Fibroblast of peridontal ligament (primary cell): ENCODE measurements at regions not wholly inside any gene's neighbourhood (a gene's known extent, or its start where the extent isn't known, plus 50 kb on each side); places are given as distances from the start of the nearest gene placed in this dataset.

Experiments used
- DNase-seq: peaks from one replicate; pipeline ENCODE4 v3.0.0-alpha.2; 2010; ENCODE audit errors: extremely low read depth

DNA sequence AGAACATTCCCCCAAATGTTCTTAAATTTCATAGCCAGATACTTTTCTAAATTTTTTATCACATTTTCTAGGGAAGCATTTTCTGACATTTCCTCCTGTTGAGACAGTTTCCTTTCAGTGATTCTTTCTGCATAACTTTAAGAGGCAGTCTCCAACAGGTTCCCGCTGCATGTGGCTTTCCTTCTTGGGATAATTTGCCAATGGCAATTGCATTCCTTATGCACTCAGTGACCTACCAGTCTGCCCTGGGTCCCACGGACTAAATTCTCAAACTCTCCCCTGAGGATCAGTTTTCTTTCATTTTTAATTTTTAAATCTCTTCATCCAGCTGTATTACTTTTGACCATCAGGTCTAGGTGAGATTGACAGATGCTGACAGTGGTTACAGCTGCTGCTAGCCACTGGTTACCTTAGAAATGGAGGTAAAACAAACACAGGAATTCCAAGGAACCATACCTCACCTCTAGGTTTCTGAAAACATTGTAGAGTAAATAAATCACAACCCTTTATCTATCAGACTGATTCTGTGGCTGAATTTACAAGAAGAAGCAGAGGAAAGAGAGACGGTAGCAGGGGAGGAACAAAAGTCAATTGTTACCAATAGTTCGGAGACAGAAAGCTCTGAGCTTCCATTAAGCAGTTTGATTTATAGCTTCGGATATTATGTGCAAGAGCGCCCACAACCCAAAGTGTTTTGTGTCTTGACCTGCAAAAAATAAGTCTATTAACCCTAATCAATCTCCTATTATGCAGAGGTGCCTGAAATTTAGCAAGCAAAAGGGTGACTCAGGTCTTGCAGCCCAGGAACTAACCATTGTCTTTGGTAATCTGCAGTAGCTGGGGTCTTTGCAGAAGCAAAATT is 216.0 kb downstream of the PMP22 start:
- DNase-seq, result no peak

DNA sequence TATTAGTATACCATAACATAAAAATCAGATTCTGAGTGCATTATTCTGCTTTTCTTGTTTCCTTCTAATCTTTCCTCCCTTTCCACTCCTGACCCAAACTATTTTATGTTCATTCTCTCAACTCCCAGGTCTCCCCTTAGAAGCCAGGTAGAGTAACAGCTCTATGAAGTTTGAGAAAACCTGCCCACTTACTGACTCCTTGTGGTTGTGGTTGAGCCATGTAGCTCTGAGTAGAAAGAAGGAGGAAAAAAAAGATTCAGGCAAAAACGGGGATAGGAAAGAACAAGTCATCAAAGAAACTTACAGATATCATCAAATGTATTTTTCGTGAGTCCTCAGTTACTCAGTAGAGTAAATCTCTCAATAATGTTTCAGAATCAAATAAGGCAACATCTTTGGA is 216.7 kb downstream of the PMP22 start:
- no peak for DNase-seq

DNA sequence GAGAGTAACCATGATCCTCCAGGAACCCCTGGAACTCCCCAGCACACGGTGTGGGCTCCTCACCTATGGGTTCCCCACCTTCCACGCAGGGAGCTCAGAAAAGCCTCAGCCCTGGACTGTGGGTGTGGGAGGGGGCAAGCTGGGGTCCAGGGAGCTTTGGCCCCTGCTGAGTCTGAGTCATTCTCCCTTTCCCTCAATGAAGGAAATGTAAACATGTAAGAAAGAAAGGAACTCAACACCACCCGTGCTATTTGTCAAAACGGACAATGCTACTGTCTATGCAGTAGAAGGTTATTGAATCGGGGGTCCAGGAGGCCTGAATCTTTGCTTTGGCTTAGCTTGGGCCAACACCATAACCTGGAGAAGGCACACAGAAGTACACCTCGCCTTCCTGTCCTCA is 222.8 kb downstream of the PMP22 start:
- no peak for DNase-seq

DNA sequence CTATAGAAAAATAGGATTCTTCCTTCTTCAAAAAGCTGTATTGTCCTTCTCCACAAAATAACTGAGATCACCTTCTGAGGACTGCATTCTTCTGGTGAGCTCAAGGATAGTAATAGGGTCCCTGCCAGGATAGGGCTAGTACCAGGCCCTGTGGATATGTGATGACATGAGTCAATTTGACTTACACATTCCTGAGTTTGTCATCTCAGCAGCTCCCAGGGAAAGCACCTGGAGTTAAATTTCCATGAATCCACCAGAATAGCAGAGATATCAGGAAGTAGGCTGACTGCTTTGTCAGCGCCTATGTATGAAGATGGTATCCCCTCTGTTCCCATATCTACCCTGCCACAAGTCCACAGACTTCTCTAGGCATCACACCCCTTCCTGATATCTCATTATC is 225.8 kb downstream of the PMP22 start:
- no peak for DNase-seq

DNA sequence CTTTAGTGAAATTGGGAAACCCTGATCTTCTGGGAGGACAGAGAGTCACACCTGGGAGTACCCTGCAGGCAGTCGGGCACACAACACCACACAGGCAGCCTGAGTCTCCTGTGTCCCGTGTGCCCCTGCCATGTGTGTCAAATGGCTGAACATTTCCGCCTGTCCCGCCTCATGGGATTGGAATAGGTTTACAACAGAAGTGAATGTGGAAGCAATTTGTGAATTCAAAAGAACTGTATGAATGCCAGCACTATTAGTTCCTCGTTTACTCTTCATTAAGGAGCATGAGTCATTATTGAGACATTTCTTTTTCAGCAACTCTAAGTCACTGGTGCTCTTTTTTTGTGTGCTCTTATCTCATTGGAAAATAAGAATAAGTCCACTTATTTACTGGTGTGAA is 226.5 kb downstream of the PMP22 start:
- no peak for DNase-seq

DNA sequence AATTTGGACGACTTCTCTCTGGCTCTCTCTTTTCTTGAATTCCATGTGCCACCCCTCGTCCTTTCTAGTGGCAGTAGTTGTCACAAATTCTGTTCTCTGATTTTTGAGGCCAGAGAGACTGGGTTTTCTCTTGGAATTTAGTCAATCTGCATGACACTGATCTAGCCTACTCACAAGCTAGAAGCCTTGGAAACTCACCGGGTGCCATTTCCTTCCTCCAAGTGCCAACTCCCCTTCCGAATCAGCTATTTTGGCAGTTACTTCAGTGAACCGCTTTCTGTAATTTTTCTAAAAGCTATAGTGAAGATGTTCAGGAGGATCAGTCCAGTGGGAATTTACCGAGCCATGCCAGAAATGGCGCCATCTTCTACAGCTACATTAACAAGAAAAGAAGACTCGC is 228.9 kb downstream of the PMP22 start:
- no peak for DNase-seq

DNA sequence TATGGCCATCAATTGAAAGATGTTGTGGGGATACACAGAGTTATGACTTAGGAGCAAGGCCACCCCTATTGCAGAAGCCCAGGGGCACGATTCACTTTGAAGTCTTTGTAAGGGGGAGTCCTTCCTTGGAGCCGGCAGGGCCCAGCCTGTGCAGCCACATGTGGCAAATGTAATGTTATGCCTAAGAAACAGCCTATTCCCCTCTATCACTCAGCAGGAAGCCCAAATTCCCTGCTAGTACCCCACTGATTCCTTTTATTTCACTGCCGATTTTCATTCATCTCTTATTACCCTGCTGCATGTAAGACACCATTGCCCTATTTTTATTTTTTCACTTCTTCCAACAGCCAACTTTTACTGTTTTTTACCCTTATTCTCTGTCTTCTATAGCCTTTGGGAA is 233.2 kb downstream of the PMP22 start:
- no peak for DNase-seq

DNA sequence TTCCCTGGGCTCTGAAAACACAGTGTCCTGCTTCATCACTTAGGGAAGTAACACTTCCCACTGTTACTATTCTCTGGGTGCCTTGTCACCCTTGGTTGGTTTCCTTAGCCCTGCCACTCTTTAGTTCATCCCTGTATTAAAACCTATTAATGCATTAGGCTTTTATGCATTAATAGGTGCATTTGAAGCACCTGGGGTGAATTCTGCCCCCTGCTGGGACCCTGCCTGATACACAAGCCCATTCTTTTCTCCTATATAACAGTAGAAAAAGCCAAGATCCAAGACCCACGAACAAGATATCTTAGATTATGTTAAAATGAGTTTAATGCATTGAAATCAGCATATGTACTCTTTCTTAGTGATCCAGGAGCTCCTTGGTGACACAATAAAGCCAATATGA is 235.7 kb downstream of the PMP22 start:
- no peak for DNase-seq

DNA sequence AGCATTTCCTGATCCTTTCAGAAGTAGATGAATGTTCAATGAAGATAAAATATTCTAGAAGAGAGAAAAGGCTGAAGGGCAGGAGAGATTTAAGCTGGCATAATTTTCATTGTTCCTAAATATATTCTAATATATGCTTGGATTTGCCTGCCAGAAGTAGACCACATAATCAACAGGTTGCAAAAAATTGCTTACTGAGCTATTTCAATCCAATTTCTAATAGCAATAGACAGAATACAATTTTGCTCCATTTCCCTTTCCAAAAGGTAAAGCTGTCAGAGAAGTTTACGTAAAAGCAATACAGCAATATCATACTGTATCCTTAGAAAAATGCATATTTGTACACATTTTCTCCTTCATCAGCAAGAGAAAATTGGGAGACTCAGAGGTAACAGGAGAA is 237.3 kb downstream of the PMP22 start:
- no peak for DNase-seq

DNA sequence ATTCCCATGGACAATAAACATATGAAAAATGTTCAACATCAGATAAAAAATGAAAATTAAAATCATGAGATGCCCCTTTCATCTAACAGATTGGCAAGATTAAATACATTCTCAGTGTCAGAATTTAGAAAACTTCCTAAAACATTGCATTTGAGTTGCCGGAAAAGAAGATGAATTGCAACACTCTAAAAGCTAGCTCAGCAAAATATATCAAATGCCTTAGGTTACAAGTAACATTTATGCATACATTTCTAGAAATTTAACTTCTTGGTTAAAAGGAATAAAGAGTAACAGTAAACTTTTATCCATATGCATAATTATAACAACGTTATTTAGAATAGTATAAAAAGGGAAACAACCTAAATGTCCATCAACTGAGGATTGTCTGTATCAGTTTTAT is 239.0 kb downstream of the PMP22 start:
- DNase-seq, result no peak

DNA sequence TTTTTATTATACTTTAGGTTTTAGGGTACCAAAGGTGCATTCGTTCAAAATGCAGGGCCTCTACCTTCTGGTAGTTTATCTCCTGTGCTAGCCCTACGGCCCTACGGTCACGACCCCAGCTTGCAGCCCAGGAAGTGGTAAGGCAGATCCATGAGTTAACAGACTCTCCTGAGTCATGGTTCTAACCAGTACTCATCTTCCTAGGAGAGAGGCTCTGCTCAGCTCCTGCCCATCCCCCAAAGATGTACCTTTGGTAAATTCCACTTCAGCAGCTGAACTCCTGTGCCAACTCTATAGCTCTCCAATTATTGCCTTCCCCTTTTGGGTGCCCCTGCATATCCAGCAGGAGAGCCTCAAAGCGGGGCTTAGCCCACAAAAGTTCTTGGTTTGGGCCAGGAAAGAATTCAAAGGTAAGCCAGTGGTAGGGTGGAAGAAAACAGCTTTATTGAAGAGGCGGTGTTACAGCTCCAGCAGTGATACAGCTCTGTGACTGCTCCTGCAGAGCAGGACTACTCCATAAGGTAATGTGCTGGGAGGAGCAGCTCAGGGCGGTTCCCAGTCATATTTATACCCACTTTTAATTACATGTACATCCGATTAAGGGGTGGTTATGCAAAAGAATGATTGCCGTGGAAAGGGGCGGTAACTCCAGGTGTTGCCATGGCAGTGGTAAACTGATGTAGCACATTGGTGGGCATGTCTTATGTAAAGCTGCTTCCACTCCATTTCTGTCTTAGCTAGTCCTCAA is 241.4 kb downstream of the PMP22 start:
- DNase-seq, result no peak

DNA sequence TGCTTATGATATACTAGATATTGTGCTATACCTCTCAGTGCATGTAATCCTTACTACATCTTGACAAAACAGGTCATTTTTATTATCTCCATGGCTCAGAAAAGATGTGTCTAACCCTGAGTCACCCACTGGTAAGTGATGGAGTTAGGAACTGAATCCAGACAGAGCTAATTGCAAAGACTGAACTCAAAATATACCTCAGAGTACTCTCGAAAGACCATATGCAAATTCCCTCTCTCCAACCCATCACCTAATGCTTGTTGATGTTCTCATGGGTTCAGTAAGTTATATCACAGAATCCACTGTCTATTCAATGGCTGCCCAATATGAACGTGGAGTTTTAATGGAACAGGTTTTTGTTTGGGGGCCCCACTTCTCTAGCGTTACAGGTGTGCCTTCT is 246.0 kb downstream of the PMP22 start:
- DNase-seq, result no peak

DNA sequence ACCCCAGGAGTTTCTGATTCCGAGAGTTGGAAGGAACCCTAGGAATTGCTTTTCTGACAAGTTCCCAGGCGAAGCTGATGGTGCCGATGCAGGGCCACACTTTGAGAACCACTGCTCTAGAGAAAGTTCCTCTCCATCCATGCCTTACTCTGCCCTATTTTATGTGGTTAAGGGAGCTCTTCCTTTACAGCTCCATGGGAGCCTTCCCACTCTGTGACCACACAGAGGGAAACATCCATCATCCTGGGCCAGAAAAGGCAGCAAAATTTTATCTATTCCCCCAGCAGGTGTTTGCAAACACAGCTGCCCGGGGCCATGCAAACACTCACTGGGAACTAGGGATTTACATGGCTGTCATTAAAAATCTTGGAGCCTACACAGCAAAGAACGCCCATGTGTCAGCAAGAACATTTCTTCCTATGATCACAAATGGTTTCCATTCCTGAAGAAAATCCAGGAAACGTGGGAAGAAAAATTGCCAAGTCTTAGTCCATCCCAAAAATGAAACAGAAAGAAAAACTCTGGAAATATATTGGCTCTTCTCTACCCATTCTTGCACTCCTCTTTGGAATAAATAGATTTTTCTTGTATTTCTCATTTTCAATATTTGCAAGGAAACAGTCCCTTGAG is 252.7 kb downstream of the PMP22 start:
- DNase-seq, result no peak

DNA sequence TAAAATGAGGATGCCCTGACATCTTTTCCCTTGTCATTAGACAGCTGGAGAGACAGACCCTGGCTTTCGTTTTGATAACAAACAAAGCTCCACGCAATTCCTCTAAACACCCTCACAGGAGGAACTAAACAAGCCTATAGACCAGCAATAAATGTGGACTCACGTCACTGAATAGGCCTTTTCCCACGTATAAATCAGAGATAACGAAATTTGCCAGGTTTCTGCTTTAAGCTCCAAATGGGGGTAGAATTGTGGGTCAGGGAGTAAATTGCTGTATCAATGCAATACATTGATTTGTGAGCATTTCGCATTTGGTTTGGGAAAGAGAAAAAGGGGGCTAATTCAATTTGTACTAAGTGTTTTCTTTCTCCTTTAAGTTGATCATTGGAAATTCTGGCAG is 256.0 kb downstream of the PMP22 start:
- no peak for DNase-seq

DNA sequence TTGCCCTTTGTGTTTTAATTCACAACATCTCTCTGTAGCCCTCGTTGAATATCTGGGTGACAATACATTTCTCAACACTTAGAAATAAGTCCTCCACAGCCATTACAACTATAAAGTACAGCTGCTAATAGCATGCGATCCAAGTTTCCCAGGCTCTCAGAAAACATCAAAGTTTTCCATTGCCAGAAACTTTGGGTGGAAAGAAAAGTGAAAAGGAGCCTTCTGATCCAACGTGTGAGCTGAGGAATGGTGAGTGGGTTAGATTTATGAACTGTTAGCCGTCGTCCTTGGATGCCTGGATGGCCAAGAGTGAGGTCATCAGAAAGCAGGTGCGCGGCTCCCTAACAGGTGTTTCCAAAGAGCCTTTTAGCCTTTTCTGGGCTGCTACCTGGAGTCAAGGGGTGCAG is 258.0 kb downstream of the PMP22 start:
- no peak for DNase-seq

DNA sequence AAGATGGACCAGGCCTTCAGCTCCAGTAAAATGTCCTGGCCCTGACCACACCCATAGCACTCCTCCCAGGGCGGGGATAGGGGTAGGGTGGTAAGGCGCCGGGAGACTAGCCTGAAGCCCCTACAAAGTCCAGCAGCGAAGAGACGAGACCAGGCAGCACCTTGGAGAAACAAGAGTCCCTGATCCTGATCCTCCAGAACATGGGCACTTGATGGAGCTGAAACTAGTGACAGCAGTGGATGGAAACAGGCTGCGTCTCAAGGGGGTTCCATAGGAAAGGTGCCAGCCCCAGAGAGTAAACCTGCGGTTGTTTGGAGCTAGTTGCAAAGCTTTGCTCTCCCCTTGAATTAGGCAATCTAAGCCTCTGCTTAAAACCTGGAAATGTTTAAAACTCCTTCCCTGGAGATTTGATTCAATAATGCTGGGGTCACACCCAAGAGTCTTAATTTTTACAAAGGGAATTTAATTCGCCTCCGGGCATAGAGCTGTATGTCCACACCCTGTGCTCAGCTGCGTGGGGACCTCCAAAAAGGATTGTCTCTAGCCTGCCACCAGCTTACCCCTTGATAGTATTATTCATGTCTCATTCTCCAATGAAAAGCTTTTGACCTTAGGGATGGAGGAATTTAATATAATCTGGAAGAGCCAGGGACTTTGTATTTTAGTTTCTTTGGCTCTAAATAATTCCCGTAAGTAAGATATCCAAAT is 258.6 kb downstream of the PMP22 start:
- DNase-seq, result no peak

DNA sequence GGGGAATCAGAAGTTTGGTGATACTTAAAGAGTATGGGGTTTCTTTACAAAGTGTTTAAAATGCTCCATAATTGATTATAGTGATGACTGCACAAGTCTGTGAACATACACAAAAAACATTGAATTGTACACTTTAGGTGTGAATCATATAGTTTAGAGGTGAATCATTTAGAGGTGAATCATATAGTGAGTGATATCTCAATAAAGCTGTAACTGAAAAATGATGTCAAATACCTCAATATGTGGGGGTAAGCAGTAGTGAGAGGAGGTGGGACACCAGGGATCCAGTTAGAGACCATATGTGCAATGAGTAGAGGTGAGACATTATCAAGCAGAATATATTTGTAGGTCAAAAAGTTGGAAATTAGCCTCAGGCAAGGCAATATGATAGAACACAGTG is 264.5 kb downstream of the PMP22 start:
- no peak for DNase-seq

DNA sequence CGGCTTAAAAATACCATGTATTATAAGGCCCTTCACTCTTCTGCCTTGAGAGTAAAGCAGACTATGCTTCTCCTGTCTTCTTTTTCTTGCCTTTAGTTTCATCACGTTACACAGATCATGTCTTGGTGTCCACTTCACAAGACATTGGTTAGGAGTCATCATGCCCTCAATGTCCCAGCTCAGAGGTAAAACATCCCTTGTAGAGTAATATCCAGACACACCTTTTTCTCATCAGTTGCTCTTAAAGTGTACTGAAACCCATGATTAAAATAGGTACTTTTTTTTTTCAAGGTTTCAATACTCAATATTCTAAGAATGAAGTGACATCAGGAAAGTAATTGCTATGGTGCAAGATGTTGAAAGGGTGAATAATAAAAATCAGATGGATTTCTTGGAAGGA is 267.8 kb downstream of the PMP22 start:
- no peak for DNase-seq

DNA sequence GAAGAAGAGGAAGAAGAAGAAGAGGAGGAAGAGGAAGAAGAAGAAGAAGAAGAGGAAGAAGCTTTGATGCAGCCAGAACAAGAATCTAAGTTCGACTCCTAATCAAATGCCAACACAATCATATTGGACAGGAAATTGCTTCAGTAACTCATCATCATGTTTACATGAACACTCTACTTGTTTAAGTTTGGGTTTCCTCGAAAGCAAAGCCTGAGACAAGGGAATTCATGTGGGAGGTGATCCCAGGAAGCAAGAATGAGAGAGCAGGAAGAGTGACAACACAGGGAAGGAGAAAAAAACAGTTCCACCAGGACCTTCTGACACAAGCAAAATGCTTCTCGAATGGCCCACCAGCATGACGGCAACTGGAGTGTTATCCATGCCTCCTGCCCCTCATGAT is 279.0 kb downstream of the PMP22 start:
- no peak for DNase-seq

DNA sequence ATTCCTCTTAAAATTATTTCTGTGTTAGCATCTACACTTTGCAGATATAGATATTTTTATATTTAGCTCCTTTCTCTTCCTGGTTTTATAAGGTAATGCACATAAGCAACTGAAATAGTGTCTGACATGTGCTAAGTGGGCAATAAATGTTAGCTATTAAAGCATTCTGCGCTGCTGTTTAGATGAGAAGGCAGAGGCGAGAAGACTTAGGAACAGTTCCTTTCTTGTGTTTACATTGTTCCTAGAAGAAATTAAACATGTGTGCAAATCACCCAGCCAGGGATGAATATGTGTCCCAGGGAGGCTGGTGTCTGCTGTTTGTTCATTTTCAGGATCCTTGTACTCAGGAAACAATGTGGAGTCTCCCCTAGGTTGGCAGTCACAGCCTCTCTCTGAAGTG is 292.3 kb downstream of the PMP22 start:
- no peak for DNase-seq

DNA sequence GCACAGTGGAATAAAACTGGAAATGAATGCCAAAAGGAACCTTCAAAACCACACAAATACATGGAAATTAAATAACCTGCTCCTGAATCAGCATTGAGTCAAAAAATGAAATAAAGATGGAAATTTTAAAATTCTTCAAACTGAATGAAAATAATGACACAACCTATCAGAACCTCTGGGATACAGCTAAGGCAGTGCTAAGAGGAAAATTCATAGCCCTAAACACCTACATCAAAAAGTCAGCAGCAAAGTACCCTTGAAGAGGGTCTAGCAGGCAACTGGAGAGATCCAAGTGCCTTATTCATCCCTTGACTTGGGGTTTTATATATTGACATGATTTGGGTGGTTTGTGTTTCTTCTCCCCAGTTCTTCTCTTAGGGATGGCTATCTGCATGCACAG is 294.1 kb downstream of the PMP22 start:
- no peak for DNase-seq

DNA sequence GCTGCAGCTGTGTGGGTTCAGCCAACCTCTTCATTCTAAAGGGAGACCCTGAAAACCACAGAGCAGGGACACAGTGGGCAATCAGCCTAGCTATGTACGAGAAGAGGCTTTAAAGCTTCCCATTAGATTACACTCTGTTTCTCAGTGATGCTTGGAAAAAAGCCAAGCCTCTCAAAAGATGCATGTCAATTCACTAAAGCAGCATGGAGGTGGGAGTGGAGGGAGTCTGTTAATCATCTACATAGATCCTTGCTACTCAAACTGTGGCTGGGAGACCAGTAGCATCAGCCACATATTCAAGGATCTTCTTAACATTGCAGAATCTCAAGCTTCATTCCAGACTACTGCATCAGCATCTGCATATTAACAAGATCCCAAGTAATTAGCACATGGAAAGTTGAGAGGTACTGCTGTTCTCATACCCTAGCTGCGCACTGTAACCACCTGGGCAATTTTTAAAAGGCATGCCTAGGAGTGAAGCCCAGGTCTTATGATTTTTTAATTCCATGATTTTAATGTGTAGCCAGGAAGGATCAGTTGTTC is 305.9 kb downstream of the PMP22 start:
- no peak for DNase-seq
